GM12873 (cell line): ENCODE measurements at regions not wholly inside any gene's neighbourhood (a gene's known extent, or its start where the extent isn't known, plus 50 kb on each side); places are given as distances from the start of the nearest gene placed in this dataset.

Source experiments
- TF ChIP-seq, protein P1 (sequence below): IDR thresholded peaks from 2 replicates; pipeline ENCODE4 v1.5.1; 2012; ENCODE audit warnings: low read depth, mild to moderate bottlenecking, moderate library complexity, low read length, control low read depth; ENCODE audit not compliant: insufficient read depth; ENCODE audit errors: missing control alignments

GRCh38 chr5:23717486-23717885 is 210.1 kb downstream of the PRDM9 start:
- TF ChIP-seq, protein P1, sequence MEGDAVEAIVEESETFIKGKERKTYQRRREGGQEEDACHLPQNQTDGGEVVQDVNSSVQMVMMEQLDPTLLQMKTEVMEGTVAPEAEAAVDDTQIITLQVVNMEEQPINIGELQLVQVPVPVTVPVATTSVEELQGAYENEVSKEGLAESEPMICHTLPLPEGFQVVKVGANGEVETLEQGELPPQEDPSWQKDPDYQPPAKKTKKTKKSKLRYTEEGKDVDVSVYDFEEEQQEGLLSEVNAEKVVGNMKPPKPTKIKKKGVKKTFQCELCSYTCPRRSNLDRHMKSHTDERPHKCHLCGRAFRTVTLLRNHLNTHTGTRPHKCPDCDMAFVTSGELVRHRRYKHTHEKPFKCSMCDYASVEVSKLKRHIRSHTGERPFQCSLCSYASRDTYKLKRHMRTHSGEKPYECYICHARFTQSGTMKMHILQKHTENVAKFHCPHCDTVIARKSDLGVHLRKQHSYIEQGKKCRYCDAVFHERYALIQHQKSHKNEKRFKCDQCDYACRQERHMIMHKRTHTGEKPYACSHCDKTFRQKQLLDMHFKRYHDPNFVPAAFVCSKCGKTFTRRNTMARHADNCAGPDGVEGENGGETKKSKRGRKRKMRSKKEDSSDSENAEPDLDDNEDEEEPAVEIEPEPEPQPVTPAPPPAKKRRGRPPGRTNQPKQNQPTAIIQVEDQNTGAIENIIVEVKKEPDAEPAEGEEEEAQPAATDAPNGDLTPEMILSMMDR: no peak

- TF ChIP-seq, protein P1: no peak
These were observed 211.2 kb downstream of the PRDM9 start for GRCh38 chr5:23718564-23718963.

GRCh38 chr5:23721336-23721735 is 213.9 kb downstream of the PRDM9 start:
- TF ChIP-seq, protein P1: no peak

DNA sequence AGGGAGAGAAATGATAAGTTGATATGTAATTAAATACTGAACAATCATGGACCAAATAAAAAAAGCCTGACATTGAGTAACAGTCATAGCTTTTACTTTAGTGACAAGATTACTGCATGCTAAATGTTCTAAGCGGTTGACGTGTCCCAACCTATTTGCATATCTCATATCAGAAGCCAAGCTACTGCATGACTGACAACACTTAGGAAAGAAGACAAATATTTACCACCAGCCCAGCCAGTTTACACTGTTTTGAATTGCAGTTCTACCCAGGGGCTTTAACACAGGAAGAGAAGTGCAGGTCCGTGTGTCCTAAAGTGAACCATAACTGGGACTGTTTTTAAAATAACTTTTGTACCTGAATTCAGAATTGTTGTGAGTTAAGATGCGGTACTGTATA is 219.9 kb downstream of the PRDM9 start:
- TF ChIP-seq, protein P1: no peak

DNA sequence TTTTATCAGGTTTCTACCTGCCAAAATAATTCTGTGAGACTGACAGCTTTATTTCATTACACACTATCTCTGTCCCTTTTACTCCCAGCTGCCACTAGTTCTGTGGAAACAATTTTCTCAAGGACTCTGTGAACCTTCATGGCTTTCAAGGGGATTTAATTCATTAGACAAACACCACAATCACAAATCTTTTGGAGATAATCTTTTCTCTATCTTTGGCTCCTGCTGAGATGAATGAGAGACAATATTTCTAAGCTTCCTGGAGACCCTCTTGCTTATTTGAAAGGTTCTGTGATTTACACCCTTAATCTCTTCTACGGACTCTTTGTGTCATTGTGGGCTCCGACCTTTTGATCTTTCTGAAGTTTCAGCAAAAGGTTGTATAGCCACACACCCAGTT is 222.6 kb downstream of the PRDM9 start:
- TF ChIP-seq, protein P1: no peak

GRCh38 chr5:23740029-23740428 is 232.6 kb downstream of the PRDM9 start:
- TF ChIP-seq, protein P1: no peak

DNA sequence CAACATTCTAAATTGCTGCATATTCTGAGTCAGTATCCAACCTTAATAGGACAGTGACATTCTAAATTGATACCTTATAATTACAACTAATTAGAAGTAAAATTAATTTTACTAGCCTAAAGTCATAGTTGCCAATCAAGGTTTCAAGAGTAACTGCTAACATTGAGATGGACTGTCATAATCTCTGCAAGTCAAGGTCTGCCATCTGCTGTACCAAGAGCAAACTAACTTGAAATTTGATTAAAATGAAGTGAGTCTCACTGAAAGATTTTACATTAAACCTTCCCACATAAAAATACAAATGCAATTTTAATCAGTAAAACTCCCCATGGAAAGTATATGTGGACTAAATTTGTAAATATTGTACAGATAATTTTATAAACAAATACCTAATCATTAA is 235.3 kb downstream of the PRDM9 start:
- TF ChIP-seq, protein P1: no peak

GRCh38 chr5:23755906-23756305 is 248.5 kb downstream of the PRDM9 start:
- TF ChIP-seq, protein P1: no peak
